Lower leg skin (tissue), 4 donors: ENCODE measurements at regions not wholly inside any gene's neighbourhood (a gene's known extent, or its start where the extent isn't known, plus 50 kb on each side); places are given as distances from the start of the nearest gene placed in this dataset.

Experiments
- DNase-seq, 2 donors: peaks; one replicate each; pipeline ENCODE4 v3.0.0-alpha.2; 2019; ENCODE audit warnings: low spot score in 2 of 2
- H3K4me3 ChIP-seq: fragments of 200-600 bp; sonication (generic); 2 replicates; pipeline ENCODE4 v1.5.1; 2017; ENCODE audit warnings: mild to moderate bottlenecking, low read depth; ENCODE audit not compliant: poor library complexity, severe bottlenecking
- POLR2A ChIP-seq, 2 donors: fragments of 450-650 bp; IDR thresholded peaks; one replicate each; pipeline ENCODE4 v1.6.1; 2016 to 2017; ENCODE audit warnings: antibody characterized with exemption in 2 of 2, mild to moderate bottlenecking in 1 of 2, moderate library complexity in 1 of 2
- WGBS, 2 donors: methylation state at CpG; one replicate each; pipeline ENCODE4 v1.1.5; 2018; 5-methylcytosine and 5-hydroxymethylcytosine counted together
- intact Hi-C: fragments of 100-400 bp; cut with DNase I; formaldehyde crosslinking; loops from one replicate; pipeline ENCODE4 v1.15.0; 2023; ENCODE audit warnings: low total_unique reads
- TF ChIP-seq, protein P1 (sequence below), 3 donors: fragments of 450-650 bp; IDR thresholded peaks; one replicate each; pipeline ENCODE4 v1.5.1; 2016; ENCODE audit warnings: antibody characterized with exemption in 3 of 3, mild to moderate bottlenecking in 3 of 3, moderate library complexity in 2 of 3

DNA sequence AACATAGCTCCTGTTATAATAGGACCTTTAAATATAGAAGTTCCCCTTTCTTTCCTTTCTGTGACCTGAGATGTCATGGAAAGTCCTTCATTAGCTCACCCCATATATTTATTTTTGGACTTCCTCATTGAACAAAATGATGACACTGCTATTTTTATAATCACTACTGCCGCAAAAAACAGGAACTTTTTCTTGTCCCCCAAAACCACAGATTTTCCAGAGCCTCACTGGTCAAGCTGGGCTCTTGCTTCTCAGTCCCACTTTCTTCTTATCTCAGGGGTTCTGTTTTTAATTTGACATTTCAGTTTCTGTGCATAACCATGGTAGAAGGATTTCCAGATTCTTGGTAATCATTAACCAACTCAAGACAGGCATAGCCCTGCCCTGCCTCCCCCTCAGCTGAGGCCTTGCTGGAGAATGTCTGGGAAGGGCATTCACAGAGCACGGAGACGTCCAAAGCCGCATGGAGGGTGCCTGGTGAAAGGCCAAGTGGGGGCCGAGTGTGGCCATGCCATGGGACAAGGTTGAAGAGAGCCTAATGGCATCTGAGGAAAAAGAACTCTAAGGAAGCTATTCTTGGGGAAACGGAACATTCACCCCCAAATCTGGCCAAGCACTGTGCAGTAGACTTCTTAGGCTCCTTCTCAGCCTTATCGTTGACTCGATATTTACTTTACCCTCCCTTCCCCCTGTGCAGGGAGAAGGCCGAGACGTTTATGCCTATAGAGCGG is 73.7 kb downstream of the EDN1 start:
- TF ChIP-seq, protein P1, sequence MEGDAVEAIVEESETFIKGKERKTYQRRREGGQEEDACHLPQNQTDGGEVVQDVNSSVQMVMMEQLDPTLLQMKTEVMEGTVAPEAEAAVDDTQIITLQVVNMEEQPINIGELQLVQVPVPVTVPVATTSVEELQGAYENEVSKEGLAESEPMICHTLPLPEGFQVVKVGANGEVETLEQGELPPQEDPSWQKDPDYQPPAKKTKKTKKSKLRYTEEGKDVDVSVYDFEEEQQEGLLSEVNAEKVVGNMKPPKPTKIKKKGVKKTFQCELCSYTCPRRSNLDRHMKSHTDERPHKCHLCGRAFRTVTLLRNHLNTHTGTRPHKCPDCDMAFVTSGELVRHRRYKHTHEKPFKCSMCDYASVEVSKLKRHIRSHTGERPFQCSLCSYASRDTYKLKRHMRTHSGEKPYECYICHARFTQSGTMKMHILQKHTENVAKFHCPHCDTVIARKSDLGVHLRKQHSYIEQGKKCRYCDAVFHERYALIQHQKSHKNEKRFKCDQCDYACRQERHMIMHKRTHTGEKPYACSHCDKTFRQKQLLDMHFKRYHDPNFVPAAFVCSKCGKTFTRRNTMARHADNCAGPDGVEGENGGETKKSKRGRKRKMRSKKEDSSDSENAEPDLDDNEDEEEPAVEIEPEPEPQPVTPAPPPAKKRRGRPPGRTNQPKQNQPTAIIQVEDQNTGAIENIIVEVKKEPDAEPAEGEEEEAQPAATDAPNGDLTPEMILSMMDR (IDR thresholded peaks at IDR 0.05): no peak
- TF ChIP-seq POLR2A (IDR thresholded peaks at IDR 0.05): no peak
- H3K4me3 ChIP-seq: no peak overlapping the region
- no peak for DNase-seq
- 85 to 89% methylated on average over 11 of the region's 11 CpGs for WGBS, 2 donors
- intact Hi-C loops: no loop called here

DNA sequence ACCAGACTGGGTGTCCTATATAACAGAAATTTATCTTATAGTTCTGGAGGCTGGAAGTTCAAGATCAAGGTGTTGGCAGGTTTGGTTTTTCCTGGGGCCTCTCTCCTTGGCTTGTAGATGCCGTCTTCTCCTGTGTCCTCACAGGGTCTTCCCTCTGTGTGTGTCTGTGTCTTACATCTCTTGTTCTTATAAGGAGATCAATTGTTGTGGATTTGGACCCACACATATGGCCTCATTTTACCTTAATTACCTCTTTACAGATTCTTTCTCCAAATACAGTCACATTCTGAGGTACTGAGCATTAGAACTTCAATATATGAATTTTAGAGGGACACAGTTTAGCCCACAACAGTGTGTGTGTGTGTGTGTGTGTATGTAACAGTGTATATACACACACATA is 74.5 kb downstream of the EDN1 start:
- intact Hi-C loops: no loop called here
- no peak for DNase-seq
- 89 to 95% methylated on average over 1 of the region's 1 CpG for WGBS, 2 donors
- no peak overlapping the region for H3K4me3 ChIP-seq
- TF ChIP-seq, protein P1 (IDR thresholded peaks at IDR 0.05): no peak
- TF ChIP-seq POLR2A (IDR thresholded peaks at IDR 0.05): no peak

- no peak for TF ChIP-seq POLR2A (IDR thresholded peaks at IDR 0.05)
- TF ChIP-seq, protein P1 (IDR thresholded peaks at IDR 0.05): no peak
- intact Hi-C loops: no loop called here
- WGBS, 2 donors: 84 to 95% methylated on average over 5 of the region's 5 CpGs
- no peak overlapping the region for H3K4me3 ChIP-seq
- no peak for DNase-seq
Measured at GRCh38 chr6:12366731-12367130, 76.6 kb downstream of the EDN1 start.

DNA sequence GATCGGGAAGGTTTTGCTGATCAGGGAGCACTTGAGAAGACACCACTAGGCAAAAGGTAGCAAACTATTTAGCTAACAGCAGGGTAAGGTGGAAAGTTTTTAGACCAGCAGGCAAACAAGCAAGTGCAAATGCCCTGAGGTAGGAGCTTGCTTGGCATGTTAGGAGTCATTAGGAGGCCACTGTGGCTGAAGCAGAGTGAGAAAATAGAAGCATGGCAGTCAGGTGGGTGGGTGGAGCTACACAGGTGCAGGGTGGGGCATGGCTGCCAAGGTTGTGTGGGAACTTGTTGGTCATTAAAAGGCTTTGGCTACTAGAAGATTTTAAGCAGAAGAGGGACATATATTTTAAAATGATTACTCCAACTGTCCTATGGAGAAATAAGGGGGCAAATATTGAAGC is 77.3 kb downstream of the EDN1 start:
- TF ChIP-seq POLR2A (IDR thresholded peaks at IDR 0.05): no peak
- TF ChIP-seq, protein P1 (IDR thresholded peaks at IDR 0.05): no peak
- intact Hi-C loops: no loop called here
- no peak for DNase-seq
- no peak overlapping the region for H3K4me3 ChIP-seq
- WGBS, 2 donors: 97 to 100% methylated on average over 1 of the region's 1 CpG

DNA sequence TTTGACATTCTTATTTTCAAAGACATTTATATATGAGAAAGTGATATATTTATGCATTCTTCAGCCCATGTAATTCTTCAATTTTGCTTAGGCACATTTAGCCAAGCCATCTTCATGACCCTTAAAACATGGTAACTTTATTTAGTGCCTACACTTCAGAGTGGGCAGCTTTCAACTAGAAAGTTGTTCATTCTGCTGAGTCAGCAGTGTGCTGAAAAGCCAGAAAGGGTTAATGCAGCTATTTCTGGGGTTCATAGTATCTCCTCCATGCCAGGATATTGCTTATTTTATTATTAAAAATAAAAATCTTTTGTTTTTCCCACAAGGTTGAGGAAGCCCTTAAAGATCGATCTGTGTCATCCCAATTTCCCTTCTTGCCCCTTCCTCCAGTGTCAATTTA is 79.2 kb downstream of the EDN1 start:
- WGBS, 2 donors: 84 to 98% methylated on average over 1 of the region's 1 CpG
- intact Hi-C loops: no loop called here

More for the DNA sequence above, 79.2 kb downstream of the EDN1 start:
- no peak for TF ChIP-seq POLR2A (IDR thresholded peaks at IDR 0.05)
- TF ChIP-seq, protein P1 (IDR thresholded peaks at IDR 0.05): no peak
- DNase-seq: no peak
- no peak overlapping the region for H3K4me3 ChIP-seq
